GM12878 (cell line): ENCODE measurements at regions not wholly inside any gene's neighbourhood (a gene's known extent, or its start where the extent isn't known, plus 50 kb on each side); places are given as distances from the start of the nearest gene placed in this dataset.

ENCODE experiments used
- ATAC-seq: fragments of 200-7000 bp; cut with Tn5 transposase; 3 replicates; pipeline ENCODE4 v1.9.1; 2020; ENCODE audit warnings: mild to moderate bottlenecking, moderate library complexity
- BruUV-seq: library from RNA; stranded (reverse); fragments of 400-500 nt; replicated peaks from 2 replicates; lab custom pipeline; 2021; lab: Mats Ljungman, UMichigan
- CTCF ChIA-PET: fragments of 300-600 bp; sonication (Branson Sonifier 250); formaldehyde crosslinking; extraction: SDS; loops from one replicate; lab custom pipeline; 2021; ENCODE audit warnings: inconsistent platforms; lab: Yijun Ruan, JAX
- POLR2A ChIA-PET: fragments of 350-600 bp; formaldehyde crosslinking; extraction: SDS; loops from one replicate; lab custom pipeline; 2021; ENCODE audit warnings: inconsistent platforms; lab: Charles Lee
- RAD21 ChIA-PET: fragments of 300-600 bp; sonication (Branson Sonifier 250); formaldehyde crosslinking; loops from one replicate; lab custom pipeline; 2023; ENCODE audit warnings: antibody characterized with exemption; ENCODE audit not compliant: unreplicated experiment; lab: Charles Lee
- SMC1A ChIA-PET: fragments of 300-600 bp; sonication (Branson Sonifier 250); formaldehyde crosslinking; loops from one replicate; lab custom pipeline; 2023; ENCODE audit not compliant: unreplicated experiment, uncharacterized antibody; lab: Charles Lee
- DNase-seq: peaks from one replicate; pipeline ENCODE4 v3.0.0-alpha.2; 2011; ENCODE audit warnings: low read depth, low spot score
- FAIRE-seq: peaks from 3 replicates; lab custom pipeline; 2011; peaks lifted over from hg19 to GRCh38; lab: Jason Lieb, UNC
- H2AFZ ChIP-seq: 2 replicates; pipeline ENCODE4 v1.6.0; 2011; ENCODE audit warnings: low read depth, low read length, control low read depth; ENCODE audit not compliant: control insufficient read depth
- H3K27ac ChIP-seq: 2 replicates; pipeline ENCODE4 v1.5.1; 2011; ENCODE audit warnings: control low read depth; ENCODE audit not compliant: control insufficient read depth, insufficient read depth
- H3K27me3 ChIP-seq, 2 experiments: replicated peaks in 1 of 2; 2 replicates each; pipeline versions ENCODE4 v1.6.0 to v1.6.1; 2011; ENCODE audit warnings: low read length in 1 of 2; ENCODE audit not compliant: control insufficient read depth in 2 of 2, insufficient read depth in 2 of 2
- H3K36me3 ChIP-seq, 2 experiments: 2 replicates each; pipeline ENCODE4 v1.5.1; 2011; ENCODE audit warnings: low read length in 1 of 2; ENCODE audit not compliant: control insufficient read depth in 2 of 2, insufficient read depth in 2 of 2
- H3K4me1 ChIP-seq: 2 replicates; pipeline ENCODE4 v1.6.1; 2011; ENCODE audit warnings: mild to moderate bottlenecking, low read length, moderate library complexity, mixed read lengths; ENCODE audit not compliant: control insufficient read depth, insufficient read depth
- H3K4me2 ChIP-seq: 2 replicates; pipeline ENCODE4 v1.6.0; 2011; ENCODE audit warnings: control low read depth; ENCODE audit not compliant: control insufficient read depth, insufficient read depth
- H3K4me3 ChIP-seq: fragments of 200-600 bp; sonication (generic); 2 replicates; pipeline ENCODE4 v1.5.1; 2016
- H3K79me2 ChIP-seq: 2 replicates; pipeline ENCODE4 v1.6.0; 2011; ENCODE audit warnings: low read length; ENCODE audit not compliant: control insufficient read depth, insufficient read depth
- H3K9ac ChIP-seq: 2 replicates; pipeline ENCODE4 v1.8.0; 2011; ENCODE audit warnings: low read length, control low read depth, mixed read lengths; ENCODE audit not compliant: control insufficient read depth, insufficient read depth
- H3K9me3 ChIP-seq: replicated peaks from 3 replicates; pipeline ENCODE4 v1.5.1; 2011; ENCODE audit warnings: mild to moderate bottlenecking, low read length; ENCODE audit not compliant: control insufficient read depth, insufficient read depth
- H4K20me1 ChIP-seq: 2 replicates; pipeline ENCODE4 v1.6.0; 2011; ENCODE audit not compliant: control insufficient read depth, insufficient read depth
- BCL11A ChIP-seq: IDR thresholded peaks from 2 replicates; pipeline ENCODE4 v1.6.1; 2011; ENCODE audit warnings: low read depth, low read length
- CHD1 ChIP-seq: IDR thresholded peaks from 2 replicates; pipeline ENCODE4 v1.6.1; 2012; ENCODE audit warnings: low read depth, low read length, improper control_type of control experiment
- EP300 ChIP-seq, 2 experiments: fragments of 150-350 bp in 1 of 2; IDR thresholded peaks; 2 replicates each; pipeline ENCODE4 v1.6.1; 2011 to 2012; ENCODE audit warnings: low read depth in 2 of 2, low read length in 2 of 2, borderline replicate concordance in 1 of 2, improper control_type of control experiment in 1 of 2, inconsistent platforms in 1 of 2; ENCODE audit not compliant: control insufficient read depth in 1 of 2
- ETV6 ChIP-seq, 2 experiments: fragments of 450-650 bp in 1 of 2; IDR thresholded peaks in 1 of 2; conservative IDR thresholded peaks in 1 of 2; 2 replicates each; pipeline ENCODE4 v1.6.1; 2014; ENCODE audit warnings: antibody characterized with exemption in 1 of 2, borderline replicate concordance in 1 of 2, low read depth in 1 of 2, mild to moderate bottlenecking in 1 of 2, moderate library complexity in 1 of 2
- GABPA ChIP-seq: IDR thresholded peaks from 2 replicates; pipeline ENCODE4 v1.6.1; 2014; ENCODE audit warnings: antibody characterized with exemption, low read depth, mild to moderate bottlenecking, inconsistent platforms
- MTA3 ChIP-seq: IDR thresholded peaks from 2 replicates; pipeline ENCODE4 v1.6.1; 2012; ENCODE audit warnings: low read length, inconsistent platforms, borderline replicate concordance
- NFYB ChIP-seq: IDR thresholded peaks from 2 replicates; pipeline ENCODE4 v1.6.1; 2011; ENCODE audit warnings: low read depth, mild to moderate bottlenecking, low read length, improper control_type of control experiment, moderate library complexity; ENCODE audit not compliant: insufficient read depth
- STAT3 ChIP-seq: IDR thresholded peaks from 2 replicates; pipeline ENCODE4 v1.6.1; 2011; ENCODE audit warnings: low read depth, low read length, improper control_type of control experiment
- ZBTB4 ChIP-seq: fragments of 450-650 bp; formaldehyde crosslinking; IDR thresholded peaks from 2 replicates; pipeline ENCODE4 v1.4.0; 2022; ENCODE audit warnings: mild to moderate bottlenecking, moderate library complexity
- ZNF217 ChIP-seq: fragments of 450-650 bp; IDR thresholded peaks from 2 replicates; pipeline ENCODE4 v1.6.1; 2017; ENCODE audit warnings: antibody characterized with exemption, mild to moderate bottlenecking
- whole genome bisulfite sequencing: methylation state at CpG from one replicate; pipeline ENCODE4 v1.1.6; 2016; ENCODE audit warnings: low lambda C conversion rate; ENCODE audit not compliant: insufficient replicate concordance, insufficient coverage; ENCODE audit errors: missing lambda C conversion rate; 5-methylcytosine and 5-hydroxymethylcytosine counted together
- in situ Hi-C: fragments of 300-500 bp; cut with MboI; formaldehyde crosslinking; loops from 9 replicates; pipeline ENCODE4 v1.14.3; 2018; ENCODE audit warnings: mixed read lengths
- intact Hi-C: fragments of 100-400 bp; cut with micrococcal nuclease; formaldehyde crosslinking; loops from one replicate; pipeline ENCODE4 v1.14.2; 2022; ENCODE audit not compliant: unreplicated experiment
- TF ChIP-seq, protein P1 (sequence below), 3 experiments: IDR thresholded peaks in 2 of 3; conservative IDR thresholded peaks in 1 of 3; 2 replicates each; pipeline ENCODE4 v1.5.1; 2011; ENCODE audit warnings: low read depth in 3 of 3, low read length in 3 of 3, mild to moderate bottlenecking in 3 of 3, control low read depth in 2 of 3, moderate library complexity in 2 of 3, inconsistent platforms in 1 of 3, mixed read lengths in 1 of 3; ENCODE audit not compliant: control insufficient read depth in 2 of 3, insufficient read depth in 1 of 3; ENCODE audit errors: extremely low read depth in 1 of 3

DNA sequence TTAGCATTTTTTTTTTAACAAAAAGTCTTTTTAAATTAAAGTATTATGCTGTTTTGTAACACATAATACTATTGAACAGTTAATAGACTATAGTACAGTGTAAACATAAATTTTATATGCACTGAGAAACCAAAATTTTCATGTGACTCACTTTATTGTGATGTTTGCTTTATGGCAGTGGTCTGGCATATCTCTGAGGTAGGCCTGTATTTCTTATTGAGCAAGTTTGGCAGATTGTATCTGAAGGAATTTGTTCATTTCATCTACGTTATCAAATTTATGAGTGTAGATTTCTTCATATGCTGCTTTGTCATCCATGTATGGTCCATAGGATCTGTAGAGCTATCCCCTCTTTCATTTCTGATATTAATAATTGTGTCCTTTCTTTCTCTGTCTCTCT is 78.8 kb upstream of the PDE3A start:
- in situ Hi-C loops (no loop called here), intact Hi-C loops (no loop called here)
- H3K4me3 ChIP-seq, result no peak overlapping the region
- SMC1A ChIA-PET, result no interaction called here
- no peaks in the 10 kb centered on the region for H4K20me1 ChIP-seq
- no peak overlapping the region for H3K27ac ChIP-seq
- FAIRE-seq, result no peak
- no peak overlapping the region for H3K4me2 ChIP-seq
- WGBS, result 0% methylated on average over 1 of the region's 1 CpG
- no peaks in the 10 kb centered on the region for H3K79me2 ChIP-seq
- H3K36me3 ChIP-seq, result no peaks in the 10 kb centered on the region
- no TSS peak for BruUV-seq
- POLR2A ChIA-PET, result no interaction called here
- RAD21 ChIA-PET, result no interaction called here
- no peak for ATAC-seq
- H3K4me1 ChIP-seq, result no peaks in the 10 kb centered on the region
- CTCF ChIA-PET, result no interaction called here
- H3K9ac ChIP-seq, result no peak overlapping the region
- no peaks in the 10 kb centered on the region for H3K27me3 ChIP-seq
- no peak for TF ChIP-seq MTA3
- TF ChIP-seq BCL11A, result no peak
- TF ChIP-seq STAT3, result no peak
- TF ChIP-seq NFYB, result no peak
- TF ChIP-seq ETV6 (conservative IDR thresholded peaks at IDR 0.05 in 1 of 2, IDR thresholded peaks at IDR 0.05 in 1 of 2; ENCODE audit: borderline replicate concordance in 1 of 2, low read depth in 1 of 2), result no peak
- TF ChIP-seq CHD1, result no peak
- TF ChIP-seq ZNF217, result no peak
- no peak for TF ChIP-seq GABPA
- no peak for TF ChIP-seq ZBTB4 (CRISPR knock-in tag)
- TF ChIP-seq EP300 (IDR thresholded peaks at IDR 0.05; ENCODE audit: borderline replicate concordance in 1 of 2, control insufficient read depth in 1 of 2, low read depth in 2 of 2, low read length in 2 of 2), result no peak
- TF ChIP-seq, protein P1, sequence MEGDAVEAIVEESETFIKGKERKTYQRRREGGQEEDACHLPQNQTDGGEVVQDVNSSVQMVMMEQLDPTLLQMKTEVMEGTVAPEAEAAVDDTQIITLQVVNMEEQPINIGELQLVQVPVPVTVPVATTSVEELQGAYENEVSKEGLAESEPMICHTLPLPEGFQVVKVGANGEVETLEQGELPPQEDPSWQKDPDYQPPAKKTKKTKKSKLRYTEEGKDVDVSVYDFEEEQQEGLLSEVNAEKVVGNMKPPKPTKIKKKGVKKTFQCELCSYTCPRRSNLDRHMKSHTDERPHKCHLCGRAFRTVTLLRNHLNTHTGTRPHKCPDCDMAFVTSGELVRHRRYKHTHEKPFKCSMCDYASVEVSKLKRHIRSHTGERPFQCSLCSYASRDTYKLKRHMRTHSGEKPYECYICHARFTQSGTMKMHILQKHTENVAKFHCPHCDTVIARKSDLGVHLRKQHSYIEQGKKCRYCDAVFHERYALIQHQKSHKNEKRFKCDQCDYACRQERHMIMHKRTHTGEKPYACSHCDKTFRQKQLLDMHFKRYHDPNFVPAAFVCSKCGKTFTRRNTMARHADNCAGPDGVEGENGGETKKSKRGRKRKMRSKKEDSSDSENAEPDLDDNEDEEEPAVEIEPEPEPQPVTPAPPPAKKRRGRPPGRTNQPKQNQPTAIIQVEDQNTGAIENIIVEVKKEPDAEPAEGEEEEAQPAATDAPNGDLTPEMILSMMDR (IDR thresholded peaks at IDR 0.05 in 2 of 3, conservative IDR thresholded peaks at IDR 0.05 in 1 of 3; ENCODE audit: control insufficient read depth in 2 of 3, extremely low read depth in 1 of 3, insufficient read depth in 1 of 3, low read depth in 3 of 3, low read length in 3 of 3), result no peak
- H2AFZ ChIP-seq, result no peak overlapping the region
- no peak for DNase-seq
- H3K9me3 ChIP-seq, result no peaks in the 10 kb centered on the region
